GM19397 (cell line): ENCODE measurements at regions not wholly inside any gene's neighbourhood (a gene's known extent, or its start where the extent isn't known, plus 50 kb on each side); places are given as distances from the start of the nearest gene placed in this dataset.

ENCODE experiments used
- ATAC-seq: cut with Tn5 transposase; IDR thresholded peaks from one replicate; pipeline ENCODE4 v1.9.1; 2021; ENCODE audit warnings: mild to moderate bottlenecking, moderate library complexity; ENCODE audit not compliant: unreplicated experiment

DNA sequence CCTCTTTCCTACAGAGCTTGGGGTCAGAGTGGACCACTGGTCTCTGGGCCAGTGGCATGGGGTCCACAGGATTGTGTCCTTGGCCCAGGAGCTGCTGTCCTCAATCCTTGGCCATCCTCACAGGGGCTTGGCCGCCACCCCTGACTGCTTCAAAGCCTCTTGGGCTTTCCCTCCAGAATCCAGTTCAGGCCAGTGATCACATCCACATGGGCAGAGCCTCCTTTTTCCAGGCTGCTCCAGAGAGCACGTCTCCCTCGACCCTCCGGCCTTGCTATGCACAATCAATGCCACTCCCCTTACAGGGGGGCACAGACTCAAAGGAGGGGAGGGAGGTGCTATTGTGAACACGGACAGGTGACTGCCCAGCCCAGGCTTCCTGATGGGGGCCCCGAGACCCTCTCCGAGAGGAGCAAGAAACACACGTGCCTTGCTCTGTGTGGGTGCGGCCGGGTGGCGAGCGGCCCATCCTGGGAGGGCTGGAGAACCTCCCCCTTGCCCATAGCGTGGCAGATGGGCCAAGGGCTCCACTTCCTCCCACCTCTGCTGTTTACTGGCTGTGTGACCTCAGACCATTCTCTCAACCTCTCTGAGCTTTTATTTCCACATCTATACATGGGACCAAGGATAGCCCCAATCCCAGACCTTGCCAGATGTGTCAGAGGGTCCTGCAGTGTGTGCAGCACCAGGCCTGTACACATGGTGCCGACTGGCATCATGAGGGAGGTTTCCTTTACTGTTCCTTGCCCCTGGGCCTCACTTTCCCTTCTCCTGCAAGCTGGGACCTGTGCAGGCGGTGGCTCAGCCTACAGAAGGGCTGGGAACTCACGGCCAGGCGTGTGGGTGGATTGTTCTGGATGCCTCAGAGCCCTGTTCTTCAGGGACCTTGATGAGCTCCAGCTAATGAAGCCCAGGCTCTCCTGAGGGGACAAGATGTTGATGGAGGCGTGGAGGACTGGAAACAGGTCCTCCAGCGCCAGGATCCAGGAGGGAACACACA is 229.0 kb upstream of the GSE1 start:
- no peak for ATAC-seq

DNA sequence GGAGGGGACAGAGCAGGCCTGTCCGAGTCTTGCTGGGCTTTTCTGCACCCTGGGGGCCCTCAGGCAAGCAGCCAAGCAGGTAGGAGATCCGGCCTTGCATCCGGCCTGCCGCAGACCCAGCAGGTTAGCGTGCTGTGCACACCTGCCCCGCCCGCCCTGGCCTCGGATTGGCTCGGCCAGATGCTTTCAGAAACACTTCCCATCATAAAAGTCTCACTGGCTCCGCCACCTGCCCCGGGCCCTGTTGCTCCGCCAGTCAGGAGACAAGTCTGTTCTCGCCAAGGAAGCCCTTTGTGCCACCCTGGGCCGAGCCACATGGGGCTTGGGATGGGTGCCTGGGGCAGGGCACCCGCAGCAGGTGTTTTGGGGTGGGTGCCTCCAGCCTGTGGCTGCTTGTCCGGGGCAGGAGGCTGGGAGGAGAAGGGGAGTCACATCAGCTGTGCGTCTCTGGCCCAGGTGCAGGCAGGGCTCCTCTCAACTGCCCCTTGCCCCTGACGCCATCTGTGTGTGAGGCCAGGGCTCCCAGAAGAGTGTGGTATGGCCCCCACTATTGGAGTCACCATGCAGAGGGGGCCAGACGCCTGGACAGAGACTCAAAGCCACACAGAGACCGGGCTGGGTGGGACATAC is 228.2 kb upstream of the GSE1 start:
- no peak for ATAC-seq

DNA sequence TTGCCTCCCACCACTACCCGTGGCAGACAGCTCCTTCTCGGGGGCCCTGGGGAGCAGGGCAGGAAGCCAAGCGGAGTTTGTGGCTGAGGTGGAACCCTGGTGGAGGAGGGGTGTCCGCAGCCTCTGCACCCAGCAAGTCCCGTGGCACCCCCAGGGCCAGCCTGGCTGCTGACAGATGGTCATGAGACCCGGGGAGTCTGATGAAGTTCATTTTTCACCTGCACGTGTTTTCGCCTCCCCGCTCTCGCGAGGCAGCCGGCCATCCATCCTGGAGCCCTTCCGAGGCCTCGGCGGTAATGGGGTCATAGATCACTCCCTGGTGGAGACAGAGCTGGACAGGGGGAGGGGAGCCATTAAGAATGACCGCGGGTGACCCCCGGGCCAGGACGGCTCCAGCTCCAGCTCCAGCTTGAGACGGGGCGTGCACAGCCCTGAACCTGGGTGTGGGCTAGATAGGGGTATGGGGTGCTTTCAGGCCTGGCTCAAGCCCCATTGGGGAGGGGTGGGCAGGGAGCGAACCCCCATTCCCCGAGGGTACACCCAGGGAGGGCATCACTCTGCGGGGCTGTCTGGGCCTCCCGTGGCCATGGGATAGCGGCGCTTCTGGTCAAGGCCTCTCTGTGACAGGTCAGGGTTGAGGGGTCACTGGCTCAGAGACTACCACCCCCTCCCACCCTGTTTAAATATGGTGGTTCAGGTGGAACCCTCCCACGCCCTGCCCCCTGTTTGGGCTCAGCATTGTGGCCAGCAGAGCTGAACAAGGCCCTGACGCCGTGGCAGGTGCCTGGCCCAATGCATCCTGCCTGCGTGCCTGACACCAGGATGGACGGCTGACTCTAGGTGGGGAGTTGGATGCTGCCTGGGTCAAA is 227.4 kb upstream of the GSE1 start:
- no peak for ATAC-seq

DNA sequence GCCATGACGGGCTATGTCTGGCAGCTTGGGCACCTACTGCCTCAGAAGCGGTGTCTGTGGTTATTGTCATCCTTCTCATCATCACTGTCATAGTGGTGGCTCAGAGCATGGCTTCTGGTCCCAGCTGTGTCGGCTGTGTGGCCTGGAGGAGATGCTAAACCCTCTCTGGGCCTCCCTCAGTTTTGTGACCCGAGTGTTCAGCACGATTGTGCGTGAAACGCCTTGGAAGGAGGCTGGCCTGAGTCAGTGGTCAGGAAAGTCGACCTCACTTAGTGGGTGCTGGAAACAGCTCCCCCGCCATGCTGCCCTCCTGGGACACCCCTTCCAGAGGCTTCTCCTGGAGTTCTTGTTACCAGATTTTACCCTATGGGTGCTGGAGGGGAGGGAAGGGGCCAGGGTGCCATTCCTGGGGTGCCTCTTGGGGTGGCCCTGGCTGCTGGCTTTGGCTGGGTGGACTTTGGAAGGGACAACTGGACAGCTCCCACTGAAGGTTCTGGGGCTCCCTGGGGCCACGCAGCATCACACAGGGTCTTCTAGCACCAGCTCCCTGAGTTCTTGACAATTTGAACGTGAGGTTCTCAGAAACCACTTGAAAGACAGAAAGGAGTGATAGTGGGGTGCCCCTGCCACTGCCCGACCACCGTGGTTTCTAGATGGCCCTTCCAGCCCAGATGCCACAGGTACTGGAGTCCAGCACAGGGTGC is 226.5 kb upstream of the GSE1 start:
- no peak for ATAC-seq

DNA sequence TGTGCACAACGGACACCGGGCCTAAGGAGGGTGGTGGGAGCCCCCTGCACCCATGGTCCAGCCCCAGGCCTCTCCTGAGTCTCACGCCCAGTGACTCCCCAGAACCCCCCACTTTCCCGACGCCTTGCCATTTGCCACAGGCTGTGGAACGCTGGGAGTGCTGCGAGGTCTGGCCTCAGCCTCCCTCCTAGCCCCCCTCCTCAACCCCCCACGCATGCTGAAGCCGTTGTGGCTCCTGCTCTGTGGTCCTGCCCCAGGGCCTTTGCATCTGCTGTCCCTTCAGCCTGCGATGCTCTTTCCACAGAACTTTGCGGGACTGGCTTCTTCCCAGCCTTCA is 226.0 kb upstream of the GSE1 start:
- no peak for ATAC-seq

DNA sequence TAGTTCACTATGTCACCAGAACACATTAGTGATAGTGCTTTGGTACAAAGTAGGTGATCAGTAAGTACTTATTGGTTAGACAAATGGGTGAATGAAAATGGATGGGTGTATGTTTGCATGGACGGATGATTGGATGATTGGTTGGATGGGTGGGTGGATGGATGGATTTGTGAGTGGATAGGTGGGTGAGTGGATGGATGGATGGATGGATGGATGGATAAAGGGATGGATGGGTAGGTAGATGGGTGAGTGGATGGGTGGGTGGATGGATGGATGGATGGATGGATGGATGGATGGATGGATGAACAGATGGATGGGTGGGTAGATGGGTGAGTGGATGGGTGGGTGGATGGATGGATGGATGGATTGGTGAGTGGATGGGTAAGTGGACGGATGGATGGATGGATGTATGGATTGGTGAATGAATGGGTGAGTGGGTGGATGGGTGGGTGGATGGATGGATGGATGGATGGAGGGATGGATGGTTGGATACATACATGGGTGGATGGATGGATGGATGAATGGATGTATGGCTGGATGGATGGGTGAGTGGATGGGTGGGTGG is 225.3 kb upstream of the GSE1 start:
- no peak for ATAC-seq

- ATAC-seq, result no peak
Observed at GRCh38 chr16:85389679-85390470, 223.2 kb upstream of the GSE1 start.

DNA sequence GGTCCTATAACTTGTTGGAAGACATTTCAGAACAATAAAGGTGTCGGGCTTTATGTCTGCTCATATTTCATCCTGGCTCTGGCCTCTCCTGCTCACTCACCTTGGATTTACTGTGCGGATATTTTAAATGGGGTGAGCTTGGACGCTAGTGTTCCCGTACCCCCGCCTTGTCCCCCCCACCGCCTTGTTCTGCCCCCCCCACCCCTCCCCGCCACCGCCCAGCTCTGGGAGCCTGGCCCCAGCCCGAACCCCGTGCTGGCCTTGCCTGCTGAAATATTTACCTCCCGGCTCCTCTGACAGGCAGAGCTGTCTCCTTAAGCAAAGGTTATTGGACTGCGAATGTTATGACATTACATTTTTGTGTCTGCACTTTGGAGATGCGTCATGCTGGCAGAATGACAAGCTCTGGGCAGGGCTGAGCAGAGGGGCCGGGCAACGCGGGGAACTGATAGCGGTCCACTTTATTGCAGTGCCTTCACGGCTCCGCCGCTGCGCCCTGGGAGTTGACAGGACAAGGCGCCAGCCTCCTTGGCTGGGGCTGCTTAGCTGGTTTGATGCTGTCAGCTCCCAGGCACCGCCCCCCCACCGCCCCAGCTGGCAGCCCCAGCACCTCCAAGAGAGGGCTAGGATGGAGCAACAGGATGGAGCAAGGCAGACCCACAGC is 222.5 kb upstream of the GSE1 start:
- no peak for ATAC-seq

DNA sequence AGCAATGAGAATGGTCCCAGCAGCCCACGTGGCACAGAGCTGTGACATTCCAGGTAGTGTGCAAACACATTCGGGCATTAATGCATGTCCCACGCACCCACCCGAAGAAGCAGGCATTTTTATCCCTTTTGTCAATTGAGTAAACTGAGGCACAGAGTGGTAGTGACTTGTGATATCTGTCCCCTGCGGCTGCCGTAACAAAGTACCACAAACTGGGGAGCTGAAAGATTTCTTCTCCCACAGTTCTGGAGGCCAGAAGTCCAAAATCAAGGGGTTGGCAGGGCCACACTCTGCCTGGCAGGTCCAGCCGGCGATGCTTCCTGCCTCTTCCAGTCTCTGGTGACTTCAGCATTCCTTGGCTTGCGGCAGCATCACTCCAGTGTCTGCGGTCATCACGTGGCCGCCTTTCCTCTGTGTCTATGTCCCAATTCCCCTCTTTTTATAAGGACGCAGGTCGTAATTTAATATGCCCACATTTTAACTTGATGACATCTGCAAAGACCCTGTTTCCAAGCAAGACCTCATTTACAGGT is 221.9 kb upstream of the GSE1 start:
- no peak for ATAC-seq

- no peak for ATAC-seq
Observed at GRCh38 chr16:85391769-85392583, 221.1 kb upstream of the GSE1 start.

DNA sequence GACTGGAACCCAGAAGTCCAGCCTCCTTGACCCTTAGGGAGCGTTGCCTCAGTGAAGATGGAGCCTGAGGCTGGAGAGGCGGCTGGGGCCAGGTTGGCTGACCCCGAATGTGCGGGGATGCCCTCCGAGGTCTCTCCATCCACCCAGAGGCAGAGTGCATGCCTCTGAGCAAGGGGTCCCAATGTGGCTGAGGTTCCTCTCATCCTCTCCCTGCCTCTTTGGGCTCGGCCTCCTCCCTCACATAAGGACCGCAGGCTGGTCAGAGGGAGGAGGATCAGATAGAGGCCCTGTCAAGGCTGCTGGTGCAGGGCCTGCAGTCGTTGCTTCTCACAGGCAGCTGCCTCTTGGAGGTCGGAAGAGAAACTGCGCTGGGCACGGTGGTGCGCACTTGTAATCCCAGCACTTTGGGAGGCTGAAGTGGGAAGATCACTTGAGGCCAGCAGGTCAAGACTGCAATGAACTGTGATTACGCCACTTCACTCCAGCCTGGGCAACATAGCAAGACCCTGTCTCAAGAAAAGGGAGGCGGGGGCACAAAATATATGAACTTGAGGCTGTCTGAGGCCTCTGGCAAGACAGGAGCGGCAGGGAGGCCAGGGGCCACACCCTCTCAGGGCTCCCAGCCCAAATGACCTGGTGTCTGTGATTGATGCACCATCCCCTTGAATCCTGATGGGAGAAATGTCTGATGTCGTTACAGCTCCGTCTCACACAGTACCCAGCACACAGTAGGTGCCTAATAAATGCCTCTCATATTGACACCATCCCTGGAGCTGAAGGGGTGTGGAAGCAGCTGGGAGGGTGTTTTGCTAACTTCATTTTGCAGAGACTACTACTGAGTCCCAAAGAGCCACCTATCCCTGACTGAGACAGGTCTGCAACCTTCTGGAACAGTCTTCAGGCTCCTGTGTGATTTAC is 220.1 kb upstream of the GSE1 start:
- ATAC-seq, result no peak

DNA sequence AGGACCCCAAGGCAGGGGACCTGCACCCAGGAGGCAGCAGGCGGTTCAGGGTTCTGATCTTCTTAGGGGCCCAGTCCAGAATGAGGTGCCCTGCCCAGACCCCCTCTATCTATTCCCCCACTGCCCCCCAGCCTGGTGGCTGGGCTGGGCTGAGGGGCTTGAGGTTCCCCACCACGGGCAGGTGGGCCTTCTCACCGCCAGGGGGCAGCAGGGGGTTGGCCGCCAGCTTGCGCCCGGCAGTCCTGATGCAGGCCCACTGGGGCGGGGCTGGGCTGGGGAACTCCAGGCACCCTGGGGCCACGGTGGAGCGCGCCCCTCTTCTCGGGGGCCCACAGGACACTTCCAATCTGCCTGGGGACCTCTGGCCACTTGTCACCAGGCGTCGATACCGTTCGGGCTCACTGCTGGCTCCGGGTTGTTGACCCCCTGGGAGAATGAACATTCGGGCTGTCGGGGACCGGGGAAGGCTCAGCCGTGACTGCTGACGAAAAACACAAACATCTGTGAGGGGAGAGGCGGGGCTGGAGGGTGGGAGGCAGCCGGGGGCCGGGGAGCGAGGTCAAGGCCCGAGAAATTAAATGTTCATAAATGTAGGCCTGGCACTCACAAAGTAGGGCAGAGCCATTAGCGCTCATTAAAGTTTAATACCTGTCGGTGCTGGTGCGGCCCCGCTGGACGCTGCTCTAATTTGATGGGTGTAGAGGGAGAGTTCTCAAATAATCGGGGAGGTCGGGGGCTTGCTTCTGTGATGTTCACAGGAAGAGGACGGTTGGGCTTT is 219.3 kb upstream of the GSE1 start:
- no peak for ATAC-seq

DNA sequence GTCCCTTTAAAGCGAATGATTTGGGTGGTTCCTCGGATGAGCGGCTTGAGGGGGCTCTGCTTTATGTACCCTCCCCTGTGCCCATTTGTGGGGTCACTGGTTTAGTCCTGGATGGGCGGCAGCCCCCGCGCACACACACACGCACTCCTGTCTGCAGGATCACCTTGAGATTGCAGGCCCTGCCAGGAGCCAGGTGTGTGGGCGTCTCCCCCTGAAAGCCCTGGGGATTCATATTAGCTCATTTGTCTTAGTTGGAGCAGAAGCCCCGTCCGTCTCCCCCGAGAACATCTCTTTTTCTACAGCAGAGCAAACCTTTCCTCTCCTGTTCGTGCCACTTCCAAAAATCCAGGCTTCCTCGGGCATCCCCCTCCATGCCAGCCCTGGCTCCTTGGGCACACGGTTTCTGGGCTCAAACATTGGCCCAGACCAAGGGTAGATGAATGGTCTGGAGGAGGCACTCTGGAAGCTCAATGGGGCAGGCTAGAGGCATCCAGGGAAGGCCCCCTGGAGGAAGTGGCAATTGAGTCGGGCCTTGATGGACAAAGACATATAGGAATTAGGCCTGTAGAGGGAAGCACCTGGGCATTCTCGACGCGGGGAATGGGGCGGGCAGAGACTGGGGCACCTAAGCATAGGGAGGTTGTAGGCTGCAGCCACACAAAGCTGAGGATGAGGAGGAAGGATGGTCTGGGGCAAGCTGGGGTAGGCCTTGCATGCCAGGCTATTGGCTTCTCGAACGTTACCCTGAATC is 218.5 kb upstream of the GSE1 start:
- no peak for ATAC-seq

GRCh38 chr16:85395207-85395912 is 217.8 kb upstream of the GSE1 start:
- no peak for ATAC-seq
